Cardiac fibroblast (primary cell): ENCODE measurements at regions not wholly inside any gene's neighbourhood (a gene's known extent, or its start where the extent isn't known, plus 50 kb on each side); places are given as distances from the start of the nearest gene placed in this dataset.

Experiments
- DNase-seq, 2 donors: peaks; one replicate each; pipeline versions ENCODE4 v3.0.0 to v3.0.0-alpha.2; 2010; ENCODE audit warnings: low read depth in 2 of 2
- H3K4me3 ChIP-seq, 2 donors: replicated peaks in 1 of 2; 1 replicate in 1 of 2; 2 replicates in 1 of 2; pipeline ENCODE4 v1.5.1; 2011; ENCODE audit warnings: low read depth in 2 of 2, low read length in 2 of 2, mild to moderate bottlenecking in 2 of 2, moderate library complexity in 1 of 2
- CTCF ChIP-seq: IDR thresholded peaks from one replicate; pipeline ENCODE4 v1.5.1; 2011; ENCODE audit warnings: low read depth, mild to moderate bottlenecking, low read length, inconsistent platforms

- DNase-seq: no peak
- no peak overlapping the region for H3K4me3 ChIP-seq
- TF ChIP-seq CTCF: no peak
These were observed 411.3 kb upstream of the PSMD7 start for GRCh38 chr16:73885319-73885718.

GRCh38 chr16:73883841-73884240 is 412.8 kb upstream of the PSMD7 start:
- H3K4me3 ChIP-seq: no peak overlapping the region
- no peak for TF ChIP-seq CTCF
- DNase-seq: no peak

DNA sequence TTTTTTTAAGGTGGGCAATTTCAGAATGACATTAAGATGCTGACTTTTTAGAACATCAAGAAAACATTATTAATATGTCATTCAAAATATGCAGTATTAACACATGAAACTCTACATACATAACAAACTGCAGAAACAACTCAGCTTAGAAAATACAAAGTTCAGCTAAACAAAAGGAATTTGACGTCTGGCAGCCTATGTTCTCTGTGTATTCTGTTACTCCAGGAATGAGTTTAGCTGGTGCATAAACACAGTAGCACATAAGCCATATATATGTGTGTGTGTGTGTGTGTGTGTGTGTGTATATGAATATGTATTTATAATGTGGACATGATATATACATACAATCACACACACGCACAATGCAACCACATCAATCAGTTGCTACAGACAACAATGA is 413.5 kb upstream of the PSMD7 start:
- TF ChIP-seq CTCF: no peak
- no peak overlapping the region for H3K4me3 ChIP-seq
- no peak for DNase-seq

DNA sequence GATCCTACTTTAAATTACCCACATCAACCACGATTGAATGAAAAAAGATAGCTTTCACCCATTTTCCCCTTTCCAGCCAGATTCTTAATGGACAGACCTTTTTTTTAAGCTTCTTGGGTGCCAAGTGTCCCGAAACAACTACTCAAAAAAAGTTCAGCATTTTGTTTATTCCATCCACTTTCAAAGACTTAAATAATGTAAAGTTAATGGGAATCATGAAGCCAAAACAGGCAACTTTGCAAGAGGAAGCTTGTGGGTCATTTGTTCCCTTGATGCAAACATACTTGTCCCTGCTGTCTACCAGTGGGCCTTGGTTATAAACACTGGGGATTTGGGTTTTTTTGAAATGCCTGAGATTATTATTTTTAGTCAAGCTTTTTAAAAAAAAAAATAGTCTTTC is 414.0 kb upstream of the PSMD7 start:
- no peak overlapping the region for H3K4me3 ChIP-seq
- TF ChIP-seq CTCF: no peak
- no peak for DNase-seq

- no peak for TF ChIP-seq CTCF
- no peak overlapping the region for H3K4me3 ChIP-seq
- DNase-seq: no peak
These were observed 414.6 kb upstream of the PSMD7 start for GRCh38 chr16:73882033-73882432.

- no peak for TF ChIP-seq CTCF
- DNase-seq: no peak
- H3K4me3 ChIP-seq: no peak overlapping the region
These were observed 417.0 kb upstream of the PSMD7 start for GRCh38 chr16:73879621-73880020.

- TF ChIP-seq CTCF: peak; percentile 61
- H3K4me3 ChIP-seq: no peak overlapping the region
- DNase-seq: peak; percentile 83 to 84
These were observed 418.0 kb upstream of the PSMD7 start for GRCh38 chr16:73878611-73879010.
